ENCODE measurements at regions not wholly inside any gene's neighbourhood (a gene's known extent, or its start where the extent isn't known, plus 50 kb on each side); places are given as distances from the start of the nearest gene placed in this dataset.

DNA sequence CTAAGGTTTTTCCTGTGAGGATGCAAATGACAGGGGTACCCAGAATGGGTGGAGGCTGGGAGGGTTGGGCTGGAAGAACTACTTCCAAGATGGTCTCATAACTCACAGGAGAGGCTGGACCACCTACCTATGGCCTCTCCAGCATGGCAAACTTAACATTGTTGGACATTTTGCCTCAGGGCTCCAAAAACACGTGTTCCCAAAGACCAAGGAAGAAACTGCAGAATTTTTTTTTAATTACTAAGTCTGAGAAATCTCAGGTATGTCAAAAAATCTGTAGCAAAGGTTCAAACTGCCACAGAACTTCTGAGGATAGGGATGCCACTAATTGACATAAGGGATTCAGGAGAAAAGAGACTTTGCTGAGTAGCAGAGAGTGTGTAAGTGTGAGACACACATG is 270.8 kb downstream of the NNT start:
- TF ChIP-seq, protein P1, sequence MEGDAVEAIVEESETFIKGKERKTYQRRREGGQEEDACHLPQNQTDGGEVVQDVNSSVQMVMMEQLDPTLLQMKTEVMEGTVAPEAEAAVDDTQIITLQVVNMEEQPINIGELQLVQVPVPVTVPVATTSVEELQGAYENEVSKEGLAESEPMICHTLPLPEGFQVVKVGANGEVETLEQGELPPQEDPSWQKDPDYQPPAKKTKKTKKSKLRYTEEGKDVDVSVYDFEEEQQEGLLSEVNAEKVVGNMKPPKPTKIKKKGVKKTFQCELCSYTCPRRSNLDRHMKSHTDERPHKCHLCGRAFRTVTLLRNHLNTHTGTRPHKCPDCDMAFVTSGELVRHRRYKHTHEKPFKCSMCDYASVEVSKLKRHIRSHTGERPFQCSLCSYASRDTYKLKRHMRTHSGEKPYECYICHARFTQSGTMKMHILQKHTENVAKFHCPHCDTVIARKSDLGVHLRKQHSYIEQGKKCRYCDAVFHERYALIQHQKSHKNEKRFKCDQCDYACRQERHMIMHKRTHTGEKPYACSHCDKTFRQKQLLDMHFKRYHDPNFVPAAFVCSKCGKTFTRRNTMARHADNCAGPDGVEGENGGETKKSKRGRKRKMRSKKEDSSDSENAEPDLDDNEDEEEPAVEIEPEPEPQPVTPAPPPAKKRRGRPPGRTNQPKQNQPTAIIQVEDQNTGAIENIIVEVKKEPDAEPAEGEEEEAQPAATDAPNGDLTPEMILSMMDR (IDR thresholded peaks at IDR 0.05) = no peak
- Mint-ChIP-seq H3K27me3 (ENCODE audit: low read depth in 3 of 3) (no peaks in the 10 kb centered on the region), H3K9me3 (peaks cover 0 to 4% (median 0%) of the 10 kb centered on the region in 7 donors), H3K36me3 (no peaks in the 10 kb centered on the region), H3K4me3 (no peak overlapping the region), H3K4me1 (no peaks in the 10 kb centered on the region), H3K27ac (no peak overlapping the region)
- Histone ChIP-seq H3K4me3 (replicated peaks in 1 of 3; ENCODE audit: low read depth in 2 of 3, low read length in 3 of 3) (no peak overlapping the region), H3K9ac (ENCODE audit: insufficient read depth, low read length, poor library complexity, severe bottlenecking) (no peak overlapping the region), H3K36me3 (replicated peaks in 1 of 2; ENCODE audit: control insufficient read depth in 1 of 2, insufficient read depth in 2 of 2, low read length in 2 of 2) (no peaks in the 10 kb centered on the region), H3K27ac (ENCODE audit: low read depth in 1 of 2, low read length in 2 of 2) (no peak overlapping the region), H3K27me3 (ENCODE audit: control insufficient read depth in 2 of 2, insufficient read depth in 2 of 2, low read length in 2 of 2) (no peaks in the 10 kb centered on the region), H2AFZ (ENCODE audit: insufficient read depth, low read depth, low read length, poor library complexity, severe bottlenecking) (no peak overlapping the region), H3K4me2 (replicated peaks; ENCODE audit: extremely low read depth, low read length, poor library complexity, severe bottlenecking) (no peak overlapping the region), H3K79me2 (ENCODE audit: insufficient read depth, low read length) (no peaks in the 10 kb centered on the region), H3K9me3 (replicated peaks in 1 of 2; ENCODE audit: control insufficient read depth in 1 of 2, insufficient read depth in 1 of 2, low read length in 2 of 2) (peaks cover 0 to 7% of the 10 kb centered on the region in 2 donors), H4K20me1 (ENCODE audit: insufficient read depth, low read length) (no peaks in the 10 kb centered on the region), H3K4me1 (ENCODE audit: control insufficient read depth in 1 of 2, insufficient read depth in 2 of 2, low read length in 2 of 2) (no peaks in the 10 kb centered on the region)
- no CpG with 5 or more reads among the region's 1 CpG for WGBS (ENCODE audit: insufficient coverage)
- DNase-seq = no peak
- intact Hi-C loops (cut with micrococcal nuclease) = no loop called here

DNA sequence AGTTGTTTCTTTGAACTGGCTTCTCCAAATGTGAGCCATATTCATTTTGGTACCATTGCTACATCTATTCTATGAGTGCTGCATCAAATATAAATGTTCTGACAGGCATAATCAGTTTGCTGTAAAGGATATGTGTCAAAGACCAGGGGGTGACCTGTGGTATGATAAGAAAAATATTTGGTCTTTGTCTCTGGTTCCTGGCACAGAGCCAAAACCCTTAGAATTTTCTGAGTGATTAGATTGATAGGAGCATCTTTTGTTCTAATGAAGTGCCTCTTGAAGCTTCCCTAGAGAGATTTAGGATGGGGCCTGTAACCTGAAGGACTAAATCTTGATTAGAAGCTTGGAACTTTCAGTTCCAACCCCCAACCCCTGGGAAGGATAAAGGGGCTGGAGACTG is 256.3 kb downstream of the NNT start:
- no peaks in the 10 kb centered on the region for H3K36me3 ChIP-seq (replicated peaks in 1 of 2; ENCODE audit: control insufficient read depth in 1 of 2, insufficient read depth in 2 of 2, low read length in 2 of 2)
- Mint-ChIP-seq H3K27ac (no peak overlapping the region), H3K27me3 (ENCODE audit: low read depth in 3 of 3) (peaks cover 0 to 2% (median 0%) of the 10 kb centered on the region in 3 donors), H3K4me1 (no peaks in the 10 kb centered on the region), H3K9me3 (peaks cover 0 to 5% (median 0%) of the 10 kb centered on the region in 7 donors), H3K4me3 (no peak overlapping the region), H3K36me3 (no peaks in the 10 kb centered on the region)
- H4K20me1 ChIP-seq (ENCODE audit: insufficient read depth, low read length) = no peaks in the 10 kb centered on the region
- H3K4me2 ChIP-seq (replicated peaks; ENCODE audit: extremely low read depth, low read length, poor library complexity, severe bottlenecking) = no peak overlapping the region
- H3K4me1 ChIP-seq (ENCODE audit: control insufficient read depth in 1 of 2, insufficient read depth in 2 of 2, low read length in 2 of 2) = no peaks in the 10 kb centered on the region
- no peak for DNase-seq
- H3K27ac ChIP-seq (ENCODE audit: low read depth in 1 of 2, low read length in 2 of 2) = no peak overlapping the region
- H2AFZ ChIP-seq (ENCODE audit: insufficient read depth, low read depth, low read length, poor library complexity, severe bottlenecking) = no peak overlapping the region
- H3K4me3 ChIP-seq (replicated peaks in 1 of 3; ENCODE audit: low read depth in 2 of 3, low read length in 3 of 3) = no peak overlapping the region
- H3K9me3 ChIP-seq (replicated peaks in 1 of 2; ENCODE audit: control insufficient read depth in 1 of 2, insufficient read depth in 1 of 2, low read length in 2 of 2) = no peaks in the 10 kb centered on the region
- intact Hi-C loops (cut with micrococcal nuclease) = no loop called here
- H3K79me2 ChIP-seq (ENCODE audit: insufficient read depth, low read length) = no peaks in the 10 kb centered on the region
- TF ChIP-seq, protein P1 (IDR thresholded peaks at IDR 0.05) = no peak
- no peaks in the 10 kb centered on the region for H3K27me3 ChIP-seq (ENCODE audit: control insufficient read depth in 2 of 2, insufficient read depth in 2 of 2, low read length in 2 of 2)
- H3K9ac ChIP-seq (ENCODE audit: insufficient read depth, low read length, poor library complexity, severe bottlenecking) = no peak overlapping the region
